ENCODE measurements at regions not wholly inside any gene's neighbourhood (a gene's known extent, or its start where the extent isn't known, plus 50 kb on each side); places are given as distances from the start of the nearest gene placed in this dataset.

- TF ChIP-seq CTCF (IDR thresholded peaks at IDR 0.05; ENCODE audit: control extremely low read depth in 1 of 3, insufficient read depth in 1 of 3, low read depth in 1 of 3, low read length in 3 of 3) (no peak), POU5F1 (IDR thresholded peaks at IDR 0.05; ENCODE audit: low read depth, low read length) (no peak), SIRT6 (IDR thresholded peaks at IDR 0.05; ENCODE audit: low read length) (no peak), CEBPB (IDR thresholded peaks at IDR 0.05; ENCODE audit: low read depth, low read length) (no peak), CBX8 (IDR thresholded peaks at IDR 0.05; ENCODE audit: borderline replicate concordance, low read depth, low read length) (no peak), NRF1 (IDR thresholded peaks at IDR 0.05; ENCODE audit: low read depth, low read length) (no peak)
Measured at GRCh38 chr20:52244702-52245101, 53.1 kb upstream of the ZFP64 start (continued).

Data from H1 (cell line).